ENCODE measurements at regions not wholly inside any gene's neighbourhood (a gene's known extent, or its start where the extent isn't known, plus 50 kb on each side); places are given as distances from the start of the nearest gene placed in this dataset.

- Histone ChIP-seq H3K36me3 (no peaks in the 10 kb centered on the region), H3K4me3 (no peak overlapping the region), H3K9me3 (no peaks in the 10 kb centered on the region), H3K4me1 (no peaks in the 10 kb centered on the region), H3K27me3 (peaks cover 0 to 11% of the 10 kb centered on the region in 2 donors), H3K27ac (no peak overlapping the region)
- intact Hi-C loops (cut with DNase I; ENCODE audit: low total_unique reads), result loop anchor here (10.0 kb wide), 1 partner anchor 48 kb away; no protein-coding TSS in a partner anchor
- no peak for TF ChIP-seq CTCF (IDR thresholded peaks at IDR 0.05)
- DNase-seq, result no peak
Measured at GRCh38 chr17:36742267-36743000, 141.1 kb downstream of the MRM1 start.

GRCh38 chr17:36743130-36743529 is 141.7 kb downstream of the MRM1 start:
- Histone ChIP-seq H3K4me1 (no peaks in the 10 kb centered on the region), H3K4me3 (no peak overlapping the region), H3K9me3 (no peaks in the 10 kb centered on the region), H3K27ac (no peak overlapping the region), H3K36me3 (no peaks in the 10 kb centered on the region), H3K27me3 (peaks cover 0 to 11% of the 10 kb centered on the region in 2 donors)
- TF ChIP-seq CTCF (IDR thresholded peaks at IDR 0.05), result no peak
- no peak for DNase-seq
- intact Hi-C loops (cut with DNase I; ENCODE audit: low total_unique reads), result loop anchor here (10.0 kb wide), 1 partner anchor 48 kb away; no protein-coding TSS in a partner anchor

GRCh38 chr17:36746381-36747053 is 145.1 kb downstream of the MRM1 start:
- intact Hi-C loops (cut with DNase I; ENCODE audit: low total_unique reads), result loop anchor here (10.0 kb wide), 1 partner anchor 52 kb away; no protein-coding TSS in a partner anchor
- no peaks in the 10 kb centered on the region for H3K36me3 ChIP-seq
- no peak for TF ChIP-seq CTCF (IDR thresholded peaks at IDR 0.05)
- no peaks in the 10 kb centered on the region for H3K9me3 ChIP-seq
- DNase-seq, result no peak
- H3K27me3 ChIP-seq, result peaks cover 0 to 25% of the 10 kb centered on the region in 2 donors
- no peak overlapping the region for H3K27ac ChIP-seq
- no peaks in the 10 kb centered on the region for H3K4me1 ChIP-seq
- H3K4me3 ChIP-seq, result no peak overlapping the region

GRCh38 chr17:36747861-36748260 is 146.5 kb downstream of the MRM1 start:
- no peak for DNase-seq
- no peak overlapping the region for H3K27ac ChIP-seq
- intact Hi-C loops (cut with DNase I; ENCODE audit: low total_unique reads), result loop anchor here (10.0 kb wide), 1 partner anchor 53 kb away; no protein-coding TSS in a partner anchor
- H3K4me1 ChIP-seq, result no peaks in the 10 kb centered on the region
- no peaks in the 10 kb centered on the region for H3K36me3 ChIP-seq
- no peaks in the 10 kb centered on the region for H3K9me3 ChIP-seq
- H3K4me3 ChIP-seq, result no peak overlapping the region
- peaks cover 0 to 32% of the 10 kb centered on the region in 2 donors for H3K27me3 ChIP-seq
- TF ChIP-seq CTCF (IDR thresholded peaks at IDR 0.05), result no peak

- H3K4me1 ChIP-seq, result no peaks in the 10 kb centered on the region
- no peak for TF ChIP-seq CTCF (IDR thresholded peaks at IDR 0.05)
- intact Hi-C loops (cut with DNase I; ENCODE audit: low total_unique reads), result loop anchor here (10.0 kb wide), 1 partner anchor 53 kb away; no protein-coding TSS in a partner anchor
Measured at GRCh38 chr17:36748272-36748671, 146.9 kb downstream of the MRM1 start.

More at GRCh38 chr17:36748272-36748671, 146.9 kb downstream of the MRM1 start:
- no peak for DNase-seq
- H3K4me3 ChIP-seq, result no peak overlapping the region
- no peak overlapping the region for H3K27ac ChIP-seq
- no peaks in the 10 kb centered on the region for H3K9me3 ChIP-seq
- H3K27me3 ChIP-seq, result peaks cover 0 to 33% of the 10 kb centered on the region in 2 donors
- no peaks in the 10 kb centered on the region for H3K36me3 ChIP-seq
